KMS-11 (cell line): ENCODE measurements at regions not wholly inside any gene's neighbourhood (a gene's known extent, or its start where the extent isn't known, plus 50 kb on each side); places are given as distances from the start of the nearest gene placed in this dataset.

ENCODE experiments used
- H2AFZ ChIP-seq: fragments of 200-600 bp; sonication (generic); 2 replicates; pipeline ENCODE4 v1.6.1; 2016; ENCODE audit warnings: antibody characterized with exemption, mixed run types, low read depth
- H3K27ac ChIP-seq: fragments of 200-600 bp; sonication (generic); 2 replicates; pipeline ENCODE4 v1.6.1; 2016; ENCODE audit warnings: mild to moderate bottlenecking, mixed run types
- H3K27me3 ChIP-seq: fragments of 200-600 bp; sonication (generic); 2 replicates; pipeline ENCODE4 v1.6.1; 2017; ENCODE audit warnings: mild to moderate bottlenecking, low read depth, mixed run types, moderate library complexity; ENCODE audit not compliant: insufficient read depth
- H3K36me3 ChIP-seq: fragments of 200-600 bp; sonication (generic); 2 replicates; pipeline ENCODE4 v1.6.1; 2017; ENCODE audit warnings: mild to moderate bottlenecking, mixed run types; ENCODE audit not compliant: insufficient read depth
- H3K4me1 ChIP-seq: fragments of 200-600 bp; sonication (generic); 2 replicates; pipeline ENCODE4 v1.6.1; 2016; ENCODE audit warnings: mild to moderate bottlenecking, low read depth, mixed run types; ENCODE audit not compliant: poor library complexity, severe bottlenecking
- H3K4me2 ChIP-seq: fragments of 200-600 bp; sonication (generic); 2 replicates; pipeline ENCODE4 v1.7.0; 2016; ENCODE audit warnings: mild to moderate bottlenecking, mixed run types
- H3K4me3 ChIP-seq: fragments of 200-600 bp; sonication (generic); IDR thresholded peaks from 2 replicates; pipeline ENCODE4 v1.6.1; 2017; ENCODE audit warnings: low read depth, low read length, mixed read lengths; ENCODE audit not compliant: insufficient read depth
- H3K79me2 ChIP-seq: fragments of 200-600 bp; sonication (generic); 2 replicates; pipeline ENCODE4 v1.6.1; 2016; ENCODE audit warnings: low read depth, mixed run types; ENCODE audit not compliant: insufficient read depth
- H3K9ac ChIP-seq: fragments of 200-600 bp; sonication (generic); 2 replicates; pipeline ENCODE4 v1.6.1; 2016; ENCODE audit warnings: mild to moderate bottlenecking, mixed run types
- H4K20me1 ChIP-seq: fragments of 200-600 bp; sonication (generic); 2 replicates; pipeline ENCODE4 v1.6.1; 2016; ENCODE audit warnings: mild to moderate bottlenecking, mixed run types; ENCODE audit not compliant: insufficient read depth
- CTCF ChIP-seq: fragments of 200-600 bp; sonication (generic); conservative IDR thresholded peaks from 2 replicates; pipeline ENCODE4 v1.6.1; 2017; ENCODE audit warnings: low read depth, mild to moderate bottlenecking, antibody characterized with exemption, low read length, moderate library complexity, mixed read lengths

- no peak overlapping the region for H3K4me3 ChIP-seq
- H3K79me2 ChIP-seq, result no peaks in the 10 kb centered on the region
- H3K36me3 ChIP-seq, result no peaks in the 10 kb centered on the region; the same call in 1 of the 2 replicates
- H3K4me1 ChIP-seq, result no peaks in the 10 kb centered on the region
- H3K9ac ChIP-seq, result no peak overlapping the region
- H3K27ac ChIP-seq, result no peak overlapping the region
- H4K20me1 ChIP-seq, result no peaks in the 10 kb centered on the region
- H3K4me2 ChIP-seq, result no peak overlapping the region
- no peaks in the 10 kb centered on the region for H3K27me3 ChIP-seq
- no peak for TF ChIP-seq CTCF
- no peak overlapping the region for H2AFZ ChIP-seq
These were observed 172.5 kb upstream of the CELF2 start for GRCh38 chr10:10845185-10845584.

GRCh38 chr10:10845826-10846503, 171.7 kb upstream of the CELF2 start:
- Histone ChIP-seq H3K9ac (no peak overlapping the region), H4K20me1 (no peaks in the 10 kb centered on the region), H3K4me2 (no peak overlapping the region), H3K4me1 (no peaks in the 10 kb centered on the region), H3K79me2 (no peaks in the 10 kb centered on the region), H3K36me3 (no peaks in the 10 kb centered on the region; the same call in 1 of the 2 replicates), H3K27me3 (no peaks in the 10 kb centered on the region), H3K27ac (no peak overlapping the region), H3K4me3 (no peak overlapping the region), H2AFZ (no peak overlapping the region)
- no peak for TF ChIP-seq CTCF

GRCh38 chr10:10846504-10846900, 171.2 kb upstream of the CELF2 start:
- Histone ChIP-seq H3K4me1 (no peaks in the 10 kb centered on the region), H3K4me2 (no peak overlapping the region), H3K9ac (no peak overlapping the region), H4K20me1 (no peaks in the 10 kb centered on the region), H3K27me3 (no peaks in the 10 kb centered on the region), H3K36me3 (no peaks in the 10 kb centered on the region; the same call in 1 of the 2 replicates), H2AFZ (no peak overlapping the region), H3K27ac (no peak overlapping the region), H3K4me3 (no peak overlapping the region), H3K79me2 (no peaks in the 10 kb centered on the region)
- no peak for TF ChIP-seq CTCF

DNA sequence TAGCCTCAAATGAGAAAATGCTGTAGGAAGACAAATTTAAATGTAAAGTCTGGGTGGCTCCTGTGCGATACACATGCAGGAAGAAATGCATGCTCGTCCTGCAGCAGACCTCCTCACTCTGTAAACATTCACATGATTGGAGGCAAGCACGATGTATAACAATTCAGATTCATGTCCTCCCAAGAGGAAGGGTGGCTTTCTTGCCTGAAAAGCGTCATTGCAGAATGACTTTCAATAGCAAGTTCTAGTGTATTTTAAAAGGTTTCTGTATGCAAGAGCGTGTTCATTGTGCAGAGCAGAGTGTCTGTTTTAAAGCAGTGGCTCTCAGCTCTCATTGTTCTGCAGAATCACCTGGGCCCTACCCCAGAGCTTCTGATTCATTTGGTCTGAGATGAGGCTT, 170.3 kb upstream of the CELF2 start:
- Histone ChIP-seq H3K27me3 (no peaks in the 10 kb centered on the region), H3K4me1 (no peaks in the 10 kb centered on the region), H3K27ac (no peak overlapping the region), H3K4me2 (no peak overlapping the region), H3K4me3 (no peak overlapping the region), H3K36me3 (no peaks in the 10 kb centered on the region), H3K79me2 (no peaks in the 10 kb centered on the region), H2AFZ (no peak overlapping the region), H4K20me1 (no peaks in the 10 kb centered on the region), H3K9ac (no peak overlapping the region)
- TF ChIP-seq CTCF, result no peak
